ENCODE measurements at regions not wholly inside any gene's neighbourhood (a gene's known extent, or its start where the extent isn't known, plus 50 kb on each side); places are given as distances from the start of the nearest gene placed in this dataset.

DNA sequence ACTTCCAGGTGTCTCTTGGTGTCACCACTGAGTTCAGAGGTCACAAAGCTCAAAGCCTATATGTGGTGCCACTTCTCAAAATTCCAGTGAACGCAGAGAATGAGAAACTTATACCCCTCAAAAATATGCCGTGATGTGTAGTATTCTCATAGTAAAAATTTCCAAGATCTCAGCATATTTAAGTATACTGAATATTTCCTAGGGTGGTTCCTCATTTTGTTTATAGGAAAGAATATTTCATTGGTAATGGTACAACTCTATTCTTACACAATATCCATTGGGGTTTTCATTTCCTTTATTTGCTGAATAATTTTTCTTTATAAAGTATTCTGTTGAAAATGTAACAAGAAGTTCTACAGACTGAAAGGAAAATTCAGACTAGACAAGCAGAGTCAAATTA is 58.9 kb upstream of the ADO start:
- TF ChIP-seq, protein P1, sequence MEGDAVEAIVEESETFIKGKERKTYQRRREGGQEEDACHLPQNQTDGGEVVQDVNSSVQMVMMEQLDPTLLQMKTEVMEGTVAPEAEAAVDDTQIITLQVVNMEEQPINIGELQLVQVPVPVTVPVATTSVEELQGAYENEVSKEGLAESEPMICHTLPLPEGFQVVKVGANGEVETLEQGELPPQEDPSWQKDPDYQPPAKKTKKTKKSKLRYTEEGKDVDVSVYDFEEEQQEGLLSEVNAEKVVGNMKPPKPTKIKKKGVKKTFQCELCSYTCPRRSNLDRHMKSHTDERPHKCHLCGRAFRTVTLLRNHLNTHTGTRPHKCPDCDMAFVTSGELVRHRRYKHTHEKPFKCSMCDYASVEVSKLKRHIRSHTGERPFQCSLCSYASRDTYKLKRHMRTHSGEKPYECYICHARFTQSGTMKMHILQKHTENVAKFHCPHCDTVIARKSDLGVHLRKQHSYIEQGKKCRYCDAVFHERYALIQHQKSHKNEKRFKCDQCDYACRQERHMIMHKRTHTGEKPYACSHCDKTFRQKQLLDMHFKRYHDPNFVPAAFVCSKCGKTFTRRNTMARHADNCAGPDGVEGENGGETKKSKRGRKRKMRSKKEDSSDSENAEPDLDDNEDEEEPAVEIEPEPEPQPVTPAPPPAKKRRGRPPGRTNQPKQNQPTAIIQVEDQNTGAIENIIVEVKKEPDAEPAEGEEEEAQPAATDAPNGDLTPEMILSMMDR (IDR thresholded peaks at IDR 0.05): no peak
- no peak for TF ChIP-seq POLR2A (IDR thresholded peaks at IDR 0.05)

Data from testis (tissue), 2 donors.